Astrocyte of the spinal cord (primary cell): ENCODE measurements at regions not wholly inside any gene's neighbourhood (a gene's known extent, or its start where the extent isn't known, plus 50 kb on each side); places are given as distances from the start of the nearest gene placed in this dataset.

ENCODE experiments used
- DNase-seq: peaks from one replicate; pipeline ENCODE4 v3.0.0; 2011; ENCODE audit warnings: low read depth, low spot score
- H3K4me3 ChIP-seq: 2 replicates; pipeline ENCODE4 v1.5.1; 2011; ENCODE audit warnings: low read depth, mild to moderate bottlenecking, low read length, moderate library complexity
- in situ Hi-C: cut with HindIII; loops from 2 replicates; pipeline ENCODE4 v1.10.0; 2017; ENCODE audit warnings: low sequenced_read_pairs
- TF ChIP-seq, protein P1 (sequence below): IDR thresholded peaks from 2 replicates; pipeline ENCODE4 v1.5.1; 2012; ENCODE audit warnings: low read depth, mild to moderate bottlenecking, low read length, inconsistent platforms

DNA sequence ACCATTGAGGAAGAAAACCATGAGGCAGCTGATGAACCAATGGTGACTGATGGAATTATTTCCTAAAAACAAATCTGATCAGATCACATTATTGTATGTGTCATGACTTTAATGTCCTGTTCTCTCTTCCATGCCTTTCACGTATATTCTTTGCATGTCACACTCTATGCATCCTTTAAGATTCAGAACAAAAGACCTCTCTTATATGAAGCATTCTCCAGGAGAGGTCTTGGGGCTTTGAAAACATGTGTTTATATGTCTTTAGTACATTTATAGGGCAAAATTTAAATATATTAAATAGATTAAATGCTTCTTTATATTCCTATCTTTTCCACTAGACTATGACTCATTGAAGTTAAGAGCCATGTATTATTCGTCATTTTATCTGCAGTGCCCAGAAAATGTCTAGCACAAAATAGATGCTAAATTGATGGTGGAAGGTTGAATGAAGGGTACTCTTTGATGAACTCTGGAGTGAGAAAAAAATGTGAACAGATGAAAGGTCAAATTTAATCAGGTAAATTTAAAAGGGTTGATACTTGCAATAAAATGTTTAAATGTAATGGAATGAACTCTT lies 196.3 kb downstream of the PSAT1 start:
- no peak overlapping the region for H3K4me3 ChIP-seq
- TF ChIP-seq, protein P1, sequence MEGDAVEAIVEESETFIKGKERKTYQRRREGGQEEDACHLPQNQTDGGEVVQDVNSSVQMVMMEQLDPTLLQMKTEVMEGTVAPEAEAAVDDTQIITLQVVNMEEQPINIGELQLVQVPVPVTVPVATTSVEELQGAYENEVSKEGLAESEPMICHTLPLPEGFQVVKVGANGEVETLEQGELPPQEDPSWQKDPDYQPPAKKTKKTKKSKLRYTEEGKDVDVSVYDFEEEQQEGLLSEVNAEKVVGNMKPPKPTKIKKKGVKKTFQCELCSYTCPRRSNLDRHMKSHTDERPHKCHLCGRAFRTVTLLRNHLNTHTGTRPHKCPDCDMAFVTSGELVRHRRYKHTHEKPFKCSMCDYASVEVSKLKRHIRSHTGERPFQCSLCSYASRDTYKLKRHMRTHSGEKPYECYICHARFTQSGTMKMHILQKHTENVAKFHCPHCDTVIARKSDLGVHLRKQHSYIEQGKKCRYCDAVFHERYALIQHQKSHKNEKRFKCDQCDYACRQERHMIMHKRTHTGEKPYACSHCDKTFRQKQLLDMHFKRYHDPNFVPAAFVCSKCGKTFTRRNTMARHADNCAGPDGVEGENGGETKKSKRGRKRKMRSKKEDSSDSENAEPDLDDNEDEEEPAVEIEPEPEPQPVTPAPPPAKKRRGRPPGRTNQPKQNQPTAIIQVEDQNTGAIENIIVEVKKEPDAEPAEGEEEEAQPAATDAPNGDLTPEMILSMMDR: no peak
- DNase-seq: no peak
- in situ Hi-C loops: no loop called here

DNA sequence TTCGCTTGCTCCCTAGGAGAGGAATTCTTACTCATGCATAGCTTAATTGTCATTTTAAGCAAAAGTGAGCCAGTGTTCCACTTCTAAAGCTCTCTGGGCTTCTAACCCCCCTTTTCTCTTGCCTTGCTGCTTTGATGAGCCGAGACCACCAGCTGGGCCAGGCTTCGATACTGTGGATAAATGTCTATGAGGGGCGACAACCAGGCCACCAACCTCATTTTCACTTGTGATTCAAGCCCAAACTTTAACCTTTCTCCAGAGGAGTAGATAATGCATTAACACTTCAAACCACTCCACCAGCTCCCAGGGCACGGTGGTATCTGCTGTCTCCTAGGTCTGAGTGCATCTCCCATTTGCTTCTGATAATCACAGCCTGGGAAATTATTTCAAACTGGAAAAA lies 205.6 kb downstream of the PSAT1 start:
- no peak for DNase-seq
- no peak overlapping the region for H3K4me3 ChIP-seq
- TF ChIP-seq, protein P1: no peak
- in situ Hi-C loops: no loop called here

DNA sequence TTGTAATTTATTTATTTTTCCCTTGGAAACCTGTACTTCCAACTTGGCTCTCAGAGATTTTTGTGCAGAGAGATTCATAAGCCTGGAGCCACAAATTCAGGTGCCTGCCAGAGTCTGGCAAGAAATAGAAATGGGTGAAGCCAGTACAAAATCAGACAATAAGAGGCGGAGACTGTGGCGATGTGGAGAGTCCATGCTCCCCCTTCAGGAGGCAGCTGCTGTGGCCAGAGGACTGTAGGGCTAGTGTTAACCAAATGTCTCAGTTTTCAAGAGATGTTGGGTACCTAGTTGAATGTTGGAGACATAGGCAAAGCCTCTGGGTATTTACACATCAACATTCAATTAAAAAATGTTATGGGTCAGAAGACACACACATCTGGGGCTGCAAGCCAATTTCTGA lies 208.6 kb downstream of the PSAT1 start:
- DNase-seq: no peak
- TF ChIP-seq, protein P1: no peak
- in situ Hi-C loops: no loop called here
- no peak overlapping the region for H3K4me3 ChIP-seq

DNA sequence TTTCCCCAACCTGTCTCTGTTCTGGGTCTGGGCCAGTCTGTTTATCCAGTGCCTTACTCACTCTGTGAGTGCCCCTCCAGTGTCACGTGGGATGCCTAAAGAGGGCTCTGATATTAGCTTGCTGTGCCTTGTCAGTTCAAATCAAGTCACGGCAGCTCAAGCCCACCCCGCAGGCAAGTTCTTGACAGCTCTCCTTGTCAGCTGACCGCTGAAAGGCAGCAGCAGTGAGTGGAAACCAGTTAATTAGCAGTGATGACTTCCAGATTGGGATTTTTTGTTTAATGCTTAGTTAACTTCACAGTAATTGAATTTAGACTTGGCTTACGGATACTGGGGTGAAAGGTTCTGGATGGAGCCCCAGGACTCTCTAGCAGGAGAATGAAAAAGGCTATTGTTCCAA lies 210.1 kb downstream of the PSAT1 start:
- no peak for DNase-seq
- in situ Hi-C loops: no loop called here
- TF ChIP-seq, protein P1: no peak
- H3K4me3 ChIP-seq: no peak overlapping the region

DNA sequence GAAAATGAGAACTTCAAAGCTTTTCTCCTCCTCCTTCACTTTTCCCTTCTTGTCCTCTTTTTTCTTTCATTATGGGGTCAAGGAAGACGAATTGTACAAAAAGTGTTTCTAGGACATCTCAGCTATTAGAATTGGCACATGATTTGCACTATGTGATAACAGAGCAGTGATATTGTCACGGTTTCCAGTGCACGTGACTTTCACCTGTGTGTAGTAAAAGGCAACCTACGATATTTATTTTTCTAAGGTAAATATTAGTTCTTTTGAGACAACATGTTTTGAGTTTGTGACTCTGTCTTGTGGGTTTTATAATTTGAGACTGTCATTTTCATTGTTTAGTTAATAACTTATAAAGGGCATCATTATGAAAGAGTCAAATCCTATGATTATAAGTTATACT lies 213.1 kb downstream of the PSAT1 start:
- in situ Hi-C loops: no loop called here
- DNase-seq: no peak
- H3K4me3 ChIP-seq: no peak overlapping the region
- TF ChIP-seq, protein P1: no peak

DNA sequence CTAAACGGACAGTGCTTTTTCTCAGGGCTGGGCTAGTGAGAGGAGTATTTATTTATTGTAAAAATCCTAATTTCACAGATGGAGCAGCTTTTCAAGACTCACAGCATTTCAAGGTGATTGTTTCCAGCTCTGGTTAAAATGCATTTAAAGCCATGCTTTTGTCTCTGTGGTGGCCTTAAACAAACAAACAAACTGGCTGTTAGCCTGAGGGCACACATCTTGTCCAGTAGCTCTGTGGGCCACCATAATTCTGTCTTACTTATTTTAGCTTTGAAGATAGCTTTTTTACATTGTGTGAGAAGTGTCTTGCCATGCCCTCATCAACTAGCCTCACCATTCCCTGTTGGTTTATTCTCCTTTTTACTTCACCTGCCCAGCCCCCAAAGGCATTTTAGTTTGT lies 218.2 kb downstream of the PSAT1 start:
- DNase-seq: no peak
- TF ChIP-seq, protein P1: no peak
- no peak overlapping the region for H3K4me3 ChIP-seq
- in situ Hi-C loops: no loop called here

DNA sequence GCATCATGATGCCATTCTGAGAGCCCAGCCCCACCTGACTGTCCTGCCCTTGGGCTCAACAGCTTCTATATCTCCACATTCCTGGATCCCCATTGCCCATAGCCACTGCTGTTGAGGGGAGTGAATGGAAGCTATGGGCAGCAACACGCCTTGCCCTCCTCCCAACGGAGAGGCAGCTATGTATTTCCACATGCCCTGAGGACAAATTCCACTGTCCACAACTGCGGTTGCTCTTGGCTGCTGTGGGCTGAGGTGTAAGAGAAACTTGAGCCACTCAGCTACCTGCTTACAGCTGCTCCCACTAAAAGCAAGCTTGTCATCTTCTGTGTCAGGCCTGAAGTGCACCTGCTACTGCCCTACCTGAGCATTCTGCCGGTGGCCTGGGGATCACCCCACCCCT lies 222.9 kb downstream of the PSAT1 start:
- in situ Hi-C loops: no loop called here
- TF ChIP-seq, protein P1: no peak
- DNase-seq: no peak
- H3K4me3 ChIP-seq: no peak overlapping the region
